Colonic mucosa (tissue), 4 donors: ENCODE measurements at regions not wholly inside any gene's neighbourhood (a gene's known extent, or its start where the extent isn't known, plus 50 kb on each side); places are given as distances from the start of the nearest gene placed in this dataset.

ENCODE experiments used
- DNase-seq: peaks from one replicate; pipeline ENCODE4 v3.0.0-alpha.2; 2020
- H3K27ac ChIP-seq: fragments of 200-600 bp; one replicate; pipeline ENCODE4 v1.8.0; 2021
- H3K27me3 ChIP-seq: fragments of 200-600 bp; one replicate; pipeline ENCODE4 v1.8.0; 2021
- H3K36me3 ChIP-seq: fragments of 200-600 bp; one replicate; pipeline ENCODE4 v1.8.0; 2021
- H3K4me1 ChIP-seq: fragments of 200-600 bp; one replicate; pipeline ENCODE4 v1.8.0; 2021; ENCODE audit warnings: mild to moderate bottlenecking
- H3K4me3 ChIP-seq: fragments of 200-600 bp; one replicate; pipeline ENCODE4 v1.8.0; 2021
- H3K9ac ChIP-seq, 2 donors: one replicate each; pipeline ENCODE4 v1.7.0; 2013; ENCODE audit warnings: control low read depth in 2 of 2, low read depth in 2 of 2, low read length in 2 of 2
- H3K9me3 ChIP-seq: fragments of 200-600 bp; one replicate; pipeline ENCODE4 v1.8.0; 2021
- CTCF ChIP-seq: fragments of 200-600 bp; IDR thresholded peaks from one replicate; pipeline ENCODE4 v1.8.0; 2022; ENCODE audit warnings: antibody characterized with exemption, mild to moderate bottlenecking
- intact Hi-C: fragments of 100-400 bp; cut with DNase I; formaldehyde crosslinking; loops from one replicate; pipeline ENCODE4 v1.14.1; 2022
- donor health status: healthy.
- donor health status: DM: no; HTN: no; CAD: no.
- donor health status: DM: no; HTN: no; CAD: no.

- intact Hi-C loops = no loop called here
- H3K27ac ChIP-seq = no peak overlapping the region
- no peaks in the 10 kb centered on the region for H3K27me3 ChIP-seq
- DNase-seq = peak; percentile 25
- no peaks in the 10 kb centered on the region for H3K4me1 ChIP-seq
- H3K4me3 ChIP-seq = no peak overlapping the region
- peak; percentile 12 for TF ChIP-seq CTCF
- H3K36me3 ChIP-seq = no peaks in the 10 kb centered on the region
- H3K9me3 ChIP-seq = no peaks in the 10 kb centered on the region
- no peak overlapping the region for H3K9ac ChIP-seq
These were observed 86.7 kb upstream of the NFIB start for GRCh38 chr9:14400658-14400995.

- H3K9ac ChIP-seq = no peak overlapping the region
- no peak overlapping the region for H3K4me3 ChIP-seq
These were observed 86.1 kb upstream of the NFIB start for GRCh38 chr9:14399756-14400657.

GRCh38 chr9:14398473-14398872 lies 84.5 kb upstream of the NFIB start:
- TF ChIP-seq CTCF = no peak
- no peak for DNase-seq
- Histone ChIP-seq H3K9me3 (no peaks in the 10 kb centered on the region), H3K4me1 (no peaks in the 10 kb centered on the region), H3K36me3 (no peaks in the 10 kb centered on the region), H3K27me3 (no peaks in the 10 kb centered on the region), H3K4me3 (no peak overlapping the region), H3K27ac (no peak overlapping the region), H3K9ac (no peak overlapping the region)
- intact Hi-C loops = no loop called here

More at GRCh38 chr9:14399756-14400657, 86.1 kb upstream of the NFIB start:
- Histone ChIP-seq H3K27ac (no peak overlapping the region), H3K36me3 (no peaks in the 10 kb centered on the region), H3K27me3 (no peaks in the 10 kb centered on the region), H3K4me1 (no peaks in the 10 kb centered on the region), H3K9me3 (no peaks in the 10 kb centered on the region)
- no peak for TF ChIP-seq CTCF
- intact Hi-C loops = no loop called here
- DNase-seq = no peak

GRCh38 chr9:14396171-14396570 lies 82.2 kb upstream of the NFIB start:
- intact Hi-C loops = no loop called here
- H3K36me3 ChIP-seq = no peaks in the 10 kb centered on the region
- H3K9me3 ChIP-seq = no peaks in the 10 kb centered on the region
- no peaks in the 10 kb centered on the region for H3K4me1 ChIP-seq
- no peaks in the 10 kb centered on the region for H3K27me3 ChIP-seq
- TF ChIP-seq CTCF = no peak
- no peak for DNase-seq
- no peak overlapping the region for H3K9ac ChIP-seq
- no peak overlapping the region for H3K27ac ChIP-seq
- H3K4me3 ChIP-seq = no peak overlapping the region

GRCh38 chr9:14395317-14396082 lies 81.6 kb upstream of the NFIB start:
- Histone ChIP-seq H3K27ac (no peak overlapping the region), H3K9me3 (no peaks in the 10 kb centered on the region), H3K4me3 (no peak overlapping the region), H3K4me1 (no peaks in the 10 kb centered on the region), H3K9ac (no peak overlapping the region), H3K36me3 (no peaks in the 10 kb centered on the region), H3K27me3 (no peaks in the 10 kb centered on the region)
- DNase-seq = no peak
- intact Hi-C loops = no loop called here
- no peak for TF ChIP-seq CTCF
